ENCODE measurements at regions not wholly inside any gene's neighbourhood (a gene's known extent, or its start where the extent isn't known, plus 50 kb on each side); places are given as distances from the start of the nearest gene placed in this dataset.

DNA sequence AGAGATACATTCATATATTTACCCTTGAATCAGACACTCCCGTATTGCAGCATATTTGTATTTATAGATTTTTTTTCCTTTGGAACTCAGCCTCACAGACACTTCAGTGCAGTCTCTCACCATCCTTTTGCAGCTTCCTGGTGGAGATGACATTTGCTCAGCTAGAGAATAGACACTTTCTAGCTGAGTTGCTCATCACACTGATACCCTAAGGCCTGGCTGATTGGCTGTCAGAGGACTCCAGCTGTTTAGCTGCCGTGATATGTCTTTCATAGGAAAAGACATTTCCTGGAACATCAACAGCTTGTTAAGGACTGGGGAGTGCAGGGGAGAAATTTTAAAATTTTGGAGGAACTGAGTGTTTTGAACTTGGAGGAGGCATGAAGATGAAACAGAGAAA is 429.6 kb downstream of the SMARCA1 start:
- TF ChIP-seq, protein P1, sequence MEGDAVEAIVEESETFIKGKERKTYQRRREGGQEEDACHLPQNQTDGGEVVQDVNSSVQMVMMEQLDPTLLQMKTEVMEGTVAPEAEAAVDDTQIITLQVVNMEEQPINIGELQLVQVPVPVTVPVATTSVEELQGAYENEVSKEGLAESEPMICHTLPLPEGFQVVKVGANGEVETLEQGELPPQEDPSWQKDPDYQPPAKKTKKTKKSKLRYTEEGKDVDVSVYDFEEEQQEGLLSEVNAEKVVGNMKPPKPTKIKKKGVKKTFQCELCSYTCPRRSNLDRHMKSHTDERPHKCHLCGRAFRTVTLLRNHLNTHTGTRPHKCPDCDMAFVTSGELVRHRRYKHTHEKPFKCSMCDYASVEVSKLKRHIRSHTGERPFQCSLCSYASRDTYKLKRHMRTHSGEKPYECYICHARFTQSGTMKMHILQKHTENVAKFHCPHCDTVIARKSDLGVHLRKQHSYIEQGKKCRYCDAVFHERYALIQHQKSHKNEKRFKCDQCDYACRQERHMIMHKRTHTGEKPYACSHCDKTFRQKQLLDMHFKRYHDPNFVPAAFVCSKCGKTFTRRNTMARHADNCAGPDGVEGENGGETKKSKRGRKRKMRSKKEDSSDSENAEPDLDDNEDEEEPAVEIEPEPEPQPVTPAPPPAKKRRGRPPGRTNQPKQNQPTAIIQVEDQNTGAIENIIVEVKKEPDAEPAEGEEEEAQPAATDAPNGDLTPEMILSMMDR (conservative IDR thresholded peaks at IDR 0.05; ENCODE audit: low read depth, low read length) = no peak
- no peak for TF ChIP-seq EZH2 (IDR thresholded peaks at IDR 0.05; ENCODE audit: borderline replicate concordance, low read depth, low read length, poor library complexity, severe bottlenecking)
